ENCODE measurements at regions not wholly inside any gene's neighbourhood (a gene's known extent, or its start where the extent isn't known, plus 50 kb on each side); places are given as distances from the start of the nearest gene placed in this dataset.
"Not testable (repeated sequence)": the region's sequence is repeated elsewhere in the genome, so short reads cannot be mapped to it uniquely, and the experiment has no call there.

DNA sequence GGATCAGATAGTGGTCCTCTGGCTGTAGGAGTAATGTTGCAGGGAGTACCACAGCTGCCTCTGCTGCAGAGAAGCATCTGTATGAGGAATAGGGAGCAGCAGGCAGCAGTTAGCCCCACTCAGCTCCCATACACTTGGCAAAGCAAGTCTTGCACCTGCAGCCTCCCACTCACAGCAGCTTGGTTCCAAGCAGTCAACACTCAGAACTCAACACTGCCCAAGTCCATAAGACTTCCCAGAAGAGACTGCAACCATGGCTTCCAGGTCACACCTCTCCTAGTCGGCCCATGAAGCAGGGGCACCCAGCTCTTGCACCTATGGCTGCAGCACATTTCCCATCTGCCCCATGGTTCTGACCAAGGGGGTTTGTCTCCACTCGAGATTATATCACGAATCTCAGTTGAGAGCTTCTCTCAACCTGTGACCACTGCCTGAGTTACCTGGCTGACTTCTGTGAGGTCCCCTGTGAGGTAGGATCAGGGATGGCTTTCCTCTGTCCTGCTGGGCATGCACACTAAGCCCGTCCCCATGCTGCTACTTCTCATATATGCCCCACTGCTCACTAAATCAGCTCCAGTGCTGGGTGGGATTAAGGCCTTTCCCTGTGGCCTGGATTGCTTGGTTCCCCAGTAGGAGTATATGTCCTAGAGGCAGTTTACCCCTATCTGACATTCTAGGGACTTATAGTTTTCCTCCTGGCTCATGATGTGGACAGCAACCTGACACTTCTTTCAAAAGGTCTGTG is 562.0 kb upstream of the TPTE start:
- not testable (repeated sequence) for H3K4me2 ChIP-seq; ATAC-seq; DNase-seq (ENCODE audit: low spot score); H3K4me3 ChIP-seq; H3K27ac Mint-ChIP-seq; H3K27me3 ChIP-seq (ENCODE audit: insufficient read depth); H3K4me1 Mint-ChIP-seq; H3K4me3 Mint-ChIP-seq; H2AFZ ChIP-seq; H4K20me1 ChIP-seq (replicated peaks; ENCODE audit: insufficient read depth); H3F3A ChIP-seq (replicated peaks; ENCODE audit: low read depth); H3K4me1 ChIP-seq (ENCODE audit: insufficient read depth); H3K27ac ChIP-seq (ENCODE audit: low read depth); H3K9me2 ChIP-seq (ENCODE audit: insufficient read depth); H3K79me2 ChIP-seq (replicated peaks; ENCODE audit: insufficient read depth); H3K27me3 Mint-ChIP-seq (ENCODE audit: insufficient read depth, low read depth, poor library complexity)
- peaks cover 18% of the 10 kb centered on the region for H3K36me3 ChIP-seq (ENCODE audit: insufficient read depth)
- peaks cover 38% of the 10 kb centered on the region for H3K9me3 Mint-ChIP-seq
- peaks cover 15% of the 10 kb centered on the region for H3K36me3 Mint-ChIP-seq (ENCODE audit: low read depth)

DNA sequence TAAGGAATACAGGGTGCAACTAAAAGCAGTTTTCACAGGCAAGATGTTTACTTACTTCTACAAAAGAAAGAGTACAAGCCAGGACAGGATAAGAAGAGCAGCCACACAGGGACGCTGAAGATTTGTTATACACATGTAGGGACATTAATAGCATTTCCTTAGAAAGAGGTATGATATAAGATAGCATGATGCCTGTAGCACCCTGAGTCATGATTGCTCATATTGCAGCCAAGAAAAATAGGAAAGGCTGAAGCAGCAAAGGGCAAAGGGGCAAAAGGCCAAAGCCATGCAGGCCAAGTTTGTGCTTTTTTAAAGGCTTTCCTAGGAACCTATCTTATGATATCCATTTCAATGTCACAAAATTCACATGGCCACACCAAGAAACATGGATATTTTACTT is 552.0 kb upstream of the TPTE start:
- H3K27ac Mint-ChIP-seq; H3K27me3 Mint-ChIP-seq (ENCODE audit: insufficient read depth, low read depth, poor library complexity); H3K4me2 ChIP-seq; DNase-seq (ENCODE audit: low spot score); H3K4me3 Mint-ChIP-seq; H3K4me3 ChIP-seq; H3K9me2 ChIP-seq (ENCODE audit: insufficient read depth); H3K79me2 ChIP-seq (replicated peaks; ENCODE audit: insufficient read depth); ATAC-seq; H3K27ac ChIP-seq (ENCODE audit: low read depth); H4K20me1 ChIP-seq (replicated peaks; ENCODE audit: insufficient read depth); H3F3A ChIP-seq (replicated peaks; ENCODE audit: low read depth); H3K4me1 Mint-ChIP-seq; H3K4me1 ChIP-seq (ENCODE audit: insufficient read depth); H3K27me3 ChIP-seq (ENCODE audit: insufficient read depth); H2AFZ ChIP-seq: not testable (repeated sequence)
- H3K36me3 Mint-ChIP-seq (ENCODE audit: low read depth), result peaks cover 28% of the 10 kb centered on the region
- peaks cover 11% of the 10 kb centered on the region; the same call in 1 of the 2 replicates for H3K36me3 ChIP-seq (ENCODE audit: insufficient read depth)
- peaks cover 68% of the 10 kb centered on the region for H3K9me3 Mint-ChIP-seq

DNA sequence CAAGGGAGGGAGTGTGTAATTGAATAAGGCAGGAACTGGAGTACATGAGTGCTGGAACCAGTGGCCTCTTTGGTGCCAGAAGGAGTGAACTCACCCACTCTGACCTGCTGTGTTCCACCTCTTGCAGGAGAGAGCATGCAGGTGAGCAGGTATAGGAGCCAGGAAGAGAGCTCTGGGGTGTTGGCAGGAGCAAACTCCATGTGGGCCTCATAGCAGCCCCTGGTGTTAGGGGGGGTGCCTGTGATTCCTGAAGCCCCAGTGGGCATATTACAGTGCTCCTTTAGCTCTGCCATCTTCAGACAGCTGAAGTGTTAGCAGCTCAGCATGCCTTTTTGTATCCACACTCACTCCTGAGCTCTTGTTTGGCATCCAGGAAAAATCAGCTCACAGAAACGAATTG is 549.4 kb upstream of the TPTE start:
- H3K27ac ChIP-seq (ENCODE audit: low read depth); H3K79me2 ChIP-seq (replicated peaks; ENCODE audit: insufficient read depth); H3K27ac Mint-ChIP-seq; DNase-seq (ENCODE audit: low spot score); H3K4me3 Mint-ChIP-seq; H3K4me1 ChIP-seq (ENCODE audit: insufficient read depth); ATAC-seq; H3K4me3 ChIP-seq; H3K4me2 ChIP-seq; H3K27me3 Mint-ChIP-seq (ENCODE audit: insufficient read depth, low read depth, poor library complexity); H3K27me3 ChIP-seq (ENCODE audit: insufficient read depth); H3F3A ChIP-seq (replicated peaks; ENCODE audit: low read depth); H2AFZ ChIP-seq; H3K4me1 Mint-ChIP-seq; H3K9me2 ChIP-seq (ENCODE audit: insufficient read depth); H4K20me1 ChIP-seq (replicated peaks; ENCODE audit: insufficient read depth): not testable (repeated sequence)
- H3K9me3 Mint-ChIP-seq, result peaks cover 58% of the 10 kb centered on the region
- peaks cover 23% of the 10 kb centered on the region; the same call in 2 of the 3 replicates for H3K36me3 Mint-ChIP-seq (ENCODE audit: low read depth)
- peaks cover 14% of the 10 kb centered on the region; the same call in 1 of the 2 replicates for H3K36me3 ChIP-seq (ENCODE audit: insufficient read depth)

DNA sequence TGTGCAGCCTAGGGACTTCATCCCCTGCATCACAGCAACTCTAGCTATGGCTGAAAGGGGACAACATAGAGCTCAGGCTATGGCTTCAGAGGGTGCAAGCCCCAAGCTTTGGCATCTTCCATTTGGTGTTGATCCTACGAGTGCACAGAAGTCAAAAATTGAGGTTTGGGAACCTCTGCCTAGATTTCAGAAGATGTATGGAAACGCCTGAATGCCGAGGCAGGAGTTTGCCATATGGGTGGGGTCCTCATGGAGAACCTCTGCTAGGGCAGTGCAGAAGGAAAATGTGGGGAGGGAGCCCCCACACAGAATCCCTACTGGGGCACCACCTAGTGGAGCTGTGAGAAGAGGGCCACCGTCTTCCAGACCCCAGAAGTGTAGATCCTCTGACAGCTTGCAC is 543.0 kb upstream of the TPTE start:
- H3K4me1 ChIP-seq (ENCODE audit: insufficient read depth); H3K27me3 Mint-ChIP-seq (ENCODE audit: insufficient read depth, low read depth, poor library complexity); H3K4me2 ChIP-seq; H3K79me2 ChIP-seq (replicated peaks; ENCODE audit: insufficient read depth); H2AFZ ChIP-seq; H3K27me3 ChIP-seq (ENCODE audit: insufficient read depth); H3K4me3 ChIP-seq; ATAC-seq; H3F3A ChIP-seq (replicated peaks; ENCODE audit: low read depth); H3K4me3 Mint-ChIP-seq; H3K9me2 ChIP-seq (ENCODE audit: insufficient read depth); H3K4me1 Mint-ChIP-seq; H3K27ac Mint-ChIP-seq; H3K27ac ChIP-seq (ENCODE audit: low read depth); H4K20me1 ChIP-seq (replicated peaks; ENCODE audit: insufficient read depth); DNase-seq (ENCODE audit: low spot score): not testable (repeated sequence)
- H3K36me3 ChIP-seq (ENCODE audit: insufficient read depth), result peaks cover 14% of the 10 kb centered on the region
- peaks cover 72% of the 10 kb centered on the region for H3K9me3 Mint-ChIP-seq
- peaks cover 30% of the 10 kb centered on the region for H3K36me3 Mint-ChIP-seq (ENCODE audit: low read depth)

DNA sequence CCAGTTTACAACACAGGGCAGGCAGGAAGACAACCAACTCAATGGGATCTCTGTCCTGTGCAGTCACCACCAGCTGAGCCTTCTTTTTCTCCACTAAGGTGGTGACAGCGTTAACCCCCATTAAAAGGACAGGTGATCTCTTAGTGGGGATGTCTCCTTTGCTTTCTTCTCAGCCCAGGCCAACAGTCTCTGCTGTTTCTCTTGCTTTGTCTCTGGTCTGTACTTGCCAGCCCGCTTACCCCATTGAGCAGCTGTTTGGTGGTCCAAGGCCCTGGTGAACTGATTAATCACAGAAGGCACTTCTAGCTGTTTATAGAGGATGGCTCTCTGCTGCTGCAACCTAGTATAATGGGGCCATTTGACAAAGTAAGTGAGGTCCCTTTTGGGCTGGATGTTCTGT is 523.9 kb upstream of the TPTE start:
- H3F3A ChIP-seq (replicated peaks; ENCODE audit: low read depth); H3K79me2 ChIP-seq (replicated peaks; ENCODE audit: insufficient read depth); H3K9me2 ChIP-seq (ENCODE audit: insufficient read depth); H4K20me1 ChIP-seq (replicated peaks; ENCODE audit: insufficient read depth); H3K27me3 Mint-ChIP-seq (ENCODE audit: insufficient read depth, low read depth, poor library complexity); H3K4me2 ChIP-seq; H3K4me3 Mint-ChIP-seq; H3K27ac Mint-ChIP-seq; H3K4me1 Mint-ChIP-seq; H3K4me1 ChIP-seq (ENCODE audit: insufficient read depth); DNase-seq (ENCODE audit: low spot score); H2AFZ ChIP-seq; H3K27me3 ChIP-seq (ENCODE audit: insufficient read depth); H3K36me3 ChIP-seq (ENCODE audit: insufficient read depth); H3K27ac ChIP-seq (ENCODE audit: low read depth); ATAC-seq; H3K4me3 ChIP-seq: not testable (repeated sequence)
- H3K36me3 Mint-ChIP-seq (ENCODE audit: low read depth), result peaks cover 17% of the 10 kb centered on the region
- peaks cover 57% of the 10 kb centered on the region for H3K9me3 Mint-ChIP-seq

DNA sequence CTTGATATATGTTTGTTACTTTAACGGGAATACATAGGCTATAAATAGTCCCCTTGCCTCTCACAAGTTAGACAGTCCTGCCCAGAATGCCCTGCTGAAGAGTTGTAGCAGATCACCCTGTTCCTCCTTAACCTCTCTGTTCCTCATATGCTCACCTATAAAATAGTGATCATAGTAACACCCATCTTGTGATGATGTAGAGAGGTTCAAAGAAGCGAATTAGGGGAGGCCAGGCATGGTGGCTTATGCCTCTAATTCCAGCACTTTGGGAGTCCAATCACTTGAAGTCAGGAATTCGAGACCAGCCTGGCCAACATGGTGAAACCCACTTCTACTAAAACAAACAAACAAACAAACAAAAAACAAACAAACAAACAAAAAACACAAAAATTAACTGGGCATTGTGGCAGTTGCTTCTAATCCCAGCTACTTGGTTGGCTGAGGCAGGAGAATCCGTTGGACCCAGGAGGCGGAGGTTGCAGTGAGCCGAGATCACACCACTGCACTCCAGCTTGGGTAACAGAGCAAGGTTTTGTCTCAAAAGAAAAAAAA is 518.5 kb upstream of the TPTE start:
- H3F3A ChIP-seq (replicated peaks; ENCODE audit: low read depth); H3K79me2 ChIP-seq (replicated peaks; ENCODE audit: insufficient read depth); H3K4me1 Mint-ChIP-seq; H3K4me3 Mint-ChIP-seq; ATAC-seq; H3K4me2 ChIP-seq; DNase-seq (ENCODE audit: low spot score); H3K4me1 ChIP-seq (ENCODE audit: insufficient read depth); H3K27me3 ChIP-seq (ENCODE audit: insufficient read depth); H4K20me1 ChIP-seq (replicated peaks; ENCODE audit: insufficient read depth); H3K27ac ChIP-seq (ENCODE audit: low read depth); H3K27ac Mint-ChIP-seq; H2AFZ ChIP-seq; H3K9me2 ChIP-seq (ENCODE audit: insufficient read depth); H3K27me3 Mint-ChIP-seq (ENCODE audit: insufficient read depth, low read depth, poor library complexity); H3K4me3 ChIP-seq: not testable (repeated sequence)
- H3K36me3 ChIP-seq (ENCODE audit: insufficient read depth), result peaks cover 14% of the 10 kb centered on the region; the same call in 1 of the 2 replicates
- Mint-ChIP-seq H3K36me3 (ENCODE audit: low read depth) (peaks cover 30% of the 10 kb centered on the region), H3K9me3 (peaks cover 79% of the 10 kb centered on the region)
